GM18870 (cell line): ENCODE measurements at regions not wholly inside any gene's neighbourhood (a gene's known extent, or its start where the extent isn't known, plus 50 kb on each side); places are given as distances from the start of the nearest gene placed in this dataset.

Experiments used
- ATAC-seq: cut with Tn5 transposase; IDR thresholded peaks from one replicate; pipeline ENCODE4 v1.9.1; 2021; ENCODE audit warnings: moderate library complexity; ENCODE audit not compliant: unreplicated experiment

DNA sequence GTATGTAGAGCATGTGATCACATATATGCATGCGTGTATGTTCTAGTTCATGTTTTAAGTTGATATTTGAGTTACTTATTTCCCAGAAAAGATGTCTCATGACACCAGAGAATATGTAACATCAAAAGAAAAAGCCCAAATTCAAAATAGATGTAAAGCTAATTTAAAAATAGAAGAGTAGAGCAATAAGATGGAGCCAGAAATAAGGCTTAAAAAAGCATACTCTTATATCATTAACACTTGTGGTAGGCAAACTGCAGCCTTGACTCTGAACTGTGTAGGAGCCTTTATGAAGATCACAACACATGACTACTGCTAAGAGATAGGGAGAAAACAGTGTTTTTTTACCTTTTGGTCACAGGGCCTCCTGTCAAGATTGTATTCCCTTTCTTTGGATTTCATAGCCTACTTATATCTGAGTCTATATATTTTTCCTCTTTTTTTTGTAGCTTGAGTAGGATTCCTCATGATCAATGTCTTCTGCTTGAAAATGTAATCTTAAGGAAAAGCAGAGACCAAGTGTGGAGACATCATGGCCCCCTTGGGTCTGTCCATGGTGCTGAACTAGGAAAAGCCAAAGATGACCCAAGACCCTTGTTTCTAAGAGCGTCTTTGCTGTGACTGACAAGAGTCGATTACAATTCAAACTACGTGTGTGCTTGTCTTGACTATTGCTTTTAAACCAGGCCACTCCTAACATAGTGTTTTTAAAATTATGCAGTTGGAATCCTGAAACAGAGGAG is 390.4 kb downstream of the SHISA9 start:
- ATAC-seq: no peak

DNA sequence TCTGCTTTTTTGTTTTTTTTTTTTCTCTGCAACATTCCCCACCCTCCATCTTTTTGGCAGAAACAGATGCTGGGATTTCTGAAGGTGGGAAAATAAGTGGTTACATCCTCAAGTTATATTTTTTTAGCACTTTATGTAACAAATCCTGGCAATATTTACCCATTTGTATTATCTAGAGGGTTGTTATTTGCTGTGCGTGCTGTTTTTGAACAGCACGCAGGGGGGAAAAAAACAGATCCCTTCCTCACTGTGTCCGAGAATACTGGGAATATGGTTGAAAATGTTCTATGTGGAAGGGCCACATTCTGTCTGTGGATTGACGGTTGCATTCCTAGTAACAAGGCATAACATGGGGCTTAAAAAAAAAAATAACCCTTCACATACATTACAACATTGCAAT is 394.8 kb downstream of the SHISA9 start:
- no peak for ATAC-seq

DNA sequence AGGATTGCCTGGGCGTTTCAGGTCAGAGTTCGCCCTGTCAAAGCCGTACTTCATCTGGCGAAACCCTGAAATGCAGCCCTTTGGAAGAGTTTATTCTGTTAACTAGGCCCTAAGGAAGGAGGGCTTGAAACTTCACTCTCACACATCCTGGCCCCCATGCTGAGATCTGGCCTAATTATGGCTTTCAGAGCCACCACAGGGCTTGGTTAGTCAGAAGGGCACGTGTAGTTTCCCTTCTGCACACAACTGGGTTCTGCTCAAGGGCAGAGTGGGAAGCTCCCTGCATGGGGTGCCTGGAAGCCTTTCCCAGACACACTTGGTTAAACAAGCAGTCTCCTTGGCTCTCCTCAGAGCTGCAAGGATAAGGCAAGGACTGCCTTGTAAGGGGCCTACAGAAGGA is 397.3 kb downstream of the SHISA9 start:
- ATAC-seq: no peak

DNA sequence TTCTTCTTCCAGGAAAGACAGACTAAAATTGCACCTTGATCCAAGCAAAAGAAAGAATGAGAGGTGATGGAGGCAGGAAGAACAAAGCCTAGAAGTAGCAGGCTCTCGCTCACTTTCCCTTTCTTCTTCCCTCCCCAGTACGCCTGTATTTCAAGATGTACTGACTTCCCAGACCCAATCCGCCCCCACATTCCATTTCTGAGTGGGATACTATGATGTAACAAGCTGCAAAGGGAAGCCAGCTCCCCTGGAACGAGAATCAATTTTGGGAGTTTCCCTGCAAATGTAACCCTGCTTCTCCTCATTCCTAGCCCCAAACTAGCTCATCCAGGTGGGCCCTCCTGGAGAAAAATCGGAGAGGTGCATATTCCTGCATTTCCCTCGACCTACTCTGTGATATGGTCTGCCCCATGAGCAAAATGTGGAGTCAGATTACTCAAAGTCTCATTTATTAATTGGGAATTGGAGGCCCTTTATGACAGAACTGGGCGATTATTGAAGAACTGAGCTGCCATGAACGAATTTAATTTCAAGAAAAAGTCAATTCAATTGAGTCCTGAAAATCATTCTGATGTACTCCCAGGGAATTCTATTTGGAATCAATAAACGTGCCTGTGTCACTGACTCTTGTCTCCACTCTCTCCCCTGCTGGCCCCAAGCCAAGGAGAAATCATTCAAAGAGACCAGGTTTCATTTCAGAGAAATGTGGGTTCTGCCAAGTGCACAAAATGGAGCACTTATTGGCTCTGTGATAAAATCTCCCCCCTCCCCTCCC is 398.9 kb downstream of the SHISA9 start:
- ATAC-seq: no peak

DNA sequence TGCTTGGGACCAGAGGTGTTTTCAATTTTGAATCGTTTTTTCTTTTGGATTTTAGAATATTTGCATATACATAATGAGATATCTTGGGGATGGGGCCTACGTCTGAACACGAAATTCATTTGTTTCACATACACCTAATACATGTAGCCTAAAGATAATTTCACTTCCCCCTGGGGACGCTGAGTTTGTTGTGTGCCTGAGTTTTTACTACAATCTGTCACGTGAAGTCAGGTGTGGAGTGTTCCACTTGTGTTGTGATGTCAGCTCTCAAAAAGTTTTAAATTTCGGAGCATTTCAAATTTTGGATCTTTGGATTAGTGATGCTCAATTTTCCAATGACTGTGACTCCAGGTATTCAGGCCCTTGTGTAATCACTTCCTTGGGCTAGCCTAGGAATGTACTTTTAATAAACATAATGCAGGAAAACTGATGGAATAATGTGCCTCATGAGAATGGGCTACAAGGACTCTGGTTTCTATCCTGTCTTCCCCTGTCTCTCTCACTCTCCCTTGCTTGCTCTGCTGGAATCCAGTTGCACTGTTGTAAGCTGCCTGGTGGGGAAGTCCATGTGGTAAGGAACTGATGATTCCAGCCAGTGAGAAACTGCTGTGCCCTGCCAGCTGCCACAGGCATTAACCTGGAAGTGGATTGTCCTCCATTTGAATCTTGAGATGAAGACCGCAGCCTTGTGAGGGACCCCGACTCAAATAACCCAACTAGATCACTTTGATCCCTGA is 403.8 kb downstream of the SHISA9 start:
- no peak for ATAC-seq

DNA sequence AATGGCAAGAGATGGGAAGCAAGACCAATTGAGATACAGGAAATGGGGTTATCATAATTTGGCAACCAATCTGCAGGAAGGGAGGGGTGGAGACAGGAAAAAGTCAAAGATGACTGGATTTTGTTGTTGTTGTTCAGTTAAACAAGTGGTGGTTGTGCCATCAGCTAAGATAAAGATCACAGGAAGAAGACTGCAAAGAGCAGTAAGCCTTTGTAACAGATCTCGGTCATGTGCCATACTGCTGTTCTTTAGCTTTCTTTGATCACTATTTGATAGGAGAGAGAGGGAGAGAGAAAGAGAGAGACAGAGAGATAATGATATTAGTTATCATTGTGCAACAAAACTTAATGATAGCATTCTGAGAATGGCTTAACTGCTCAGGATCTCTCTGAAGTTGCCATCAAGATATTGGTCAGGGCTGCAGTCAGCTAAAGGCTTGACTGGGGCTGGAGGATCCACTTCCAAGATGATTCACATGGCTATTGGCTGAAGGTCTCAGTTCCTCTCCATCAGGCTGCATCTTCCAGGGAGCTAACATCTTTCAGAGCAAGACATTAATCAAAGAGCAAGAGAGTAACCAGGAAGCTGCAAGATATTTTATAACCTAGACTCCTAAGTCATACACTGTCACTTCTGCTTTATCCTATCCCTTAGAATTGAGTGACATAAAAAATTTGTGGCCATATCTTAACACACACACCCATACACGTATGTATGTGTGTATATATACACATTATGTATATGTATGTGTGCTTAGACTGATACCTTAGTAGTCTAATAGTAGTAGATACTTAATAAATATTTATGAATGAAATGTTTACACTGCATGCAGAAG is 405.0 kb downstream of the SHISA9 start:
- ATAC-seq: no peak

DNA sequence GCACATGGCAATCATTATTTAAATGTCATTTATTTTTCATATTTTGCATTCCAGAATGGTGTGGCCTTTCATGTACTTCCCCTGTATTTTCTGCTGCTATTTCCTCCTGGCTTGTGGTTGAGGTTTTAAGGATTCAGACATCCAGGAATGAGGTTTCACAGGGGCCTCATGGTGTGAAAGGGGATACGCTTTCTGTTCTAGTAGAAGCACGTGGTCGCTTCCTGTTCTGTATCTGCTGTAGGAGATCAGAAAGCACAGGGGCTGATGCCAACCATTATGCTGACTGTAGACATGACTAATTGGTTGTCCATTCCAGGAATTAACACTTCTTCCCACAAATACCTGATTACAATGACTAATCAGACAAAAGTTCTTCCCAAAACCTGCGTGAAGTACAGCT is 405.9 kb downstream of the SHISA9 start:
- no peak for ATAC-seq

DNA sequence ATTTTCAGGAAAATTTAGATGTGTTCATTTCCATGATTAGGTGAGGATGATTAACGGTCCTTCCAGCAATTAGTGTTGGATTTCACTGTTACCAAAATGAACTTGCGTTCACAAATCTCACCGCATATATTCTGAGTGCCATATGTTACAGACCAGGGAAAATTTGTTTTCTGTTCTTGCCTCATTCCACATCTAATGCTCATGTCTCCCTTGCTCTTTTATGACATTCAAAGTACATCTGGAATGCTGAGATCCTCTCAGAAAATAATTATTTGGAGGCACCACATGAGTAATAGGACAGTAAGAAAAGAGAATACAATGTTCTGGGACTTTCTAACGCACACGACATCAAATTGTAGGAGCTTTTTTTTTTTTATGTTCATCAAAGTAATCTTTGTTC is 406.5 kb downstream of the SHISA9 start:
- no peak for ATAC-seq

DNA sequence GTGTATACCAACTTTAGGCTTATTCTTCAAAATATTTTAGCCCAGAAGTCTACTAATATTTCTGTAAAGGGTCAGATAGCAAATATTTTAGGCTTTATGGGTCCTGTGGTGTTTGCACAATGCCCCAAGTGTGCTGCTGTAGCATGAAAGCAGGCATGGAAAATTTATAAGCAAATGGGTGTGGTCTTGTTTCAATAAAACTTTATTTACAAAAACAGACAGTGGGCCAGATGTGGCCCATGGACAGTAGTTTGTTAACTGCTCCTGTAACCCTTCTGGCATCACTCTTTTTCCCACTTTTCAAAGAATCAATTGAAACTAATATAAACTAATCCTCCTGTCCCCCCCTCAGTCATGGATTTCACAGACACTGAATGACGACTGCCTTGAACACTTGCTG is 410.7 kb downstream of the SHISA9 start:
- no peak for ATAC-seq

DNA sequence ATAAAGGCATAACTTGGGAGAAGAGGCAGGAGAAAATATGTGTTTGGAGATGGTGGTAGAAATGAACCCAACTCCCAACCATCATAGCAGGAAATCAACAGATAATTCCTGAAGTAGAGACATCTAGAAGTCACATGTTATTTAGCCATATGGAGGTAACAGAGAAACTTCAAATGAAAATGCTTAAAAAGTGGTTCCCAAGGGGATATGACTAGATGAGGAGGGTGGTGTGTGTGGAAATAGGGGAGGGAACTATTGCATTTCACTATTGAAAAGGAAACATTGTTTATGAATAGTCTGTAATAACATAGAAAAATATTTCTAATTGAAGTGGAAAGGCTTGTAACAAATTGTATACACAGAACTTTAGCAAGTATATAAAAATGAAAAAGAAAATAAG is 412.0 kb downstream of the SHISA9 start:
- ATAC-seq: no peak

DNA sequence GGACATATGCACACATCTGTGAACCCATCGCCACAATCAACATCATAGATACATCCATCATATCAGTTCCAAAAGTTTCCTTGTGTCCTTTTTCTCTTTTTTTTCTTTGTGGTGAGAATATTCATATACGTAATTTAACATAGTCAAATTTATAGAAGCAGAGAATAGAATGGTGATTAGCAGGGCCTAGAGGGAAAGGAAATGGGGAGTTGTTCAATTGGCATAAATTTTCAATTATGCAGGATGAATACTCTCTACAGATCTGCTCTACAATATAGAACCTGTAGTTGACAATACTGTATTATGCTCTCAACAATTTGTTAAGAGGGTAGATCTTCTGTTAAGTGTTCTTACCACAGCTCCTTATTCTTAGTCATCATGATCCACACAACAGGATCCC is 413.2 kb downstream of the SHISA9 start:
- no peak for ATAC-seq

DNA sequence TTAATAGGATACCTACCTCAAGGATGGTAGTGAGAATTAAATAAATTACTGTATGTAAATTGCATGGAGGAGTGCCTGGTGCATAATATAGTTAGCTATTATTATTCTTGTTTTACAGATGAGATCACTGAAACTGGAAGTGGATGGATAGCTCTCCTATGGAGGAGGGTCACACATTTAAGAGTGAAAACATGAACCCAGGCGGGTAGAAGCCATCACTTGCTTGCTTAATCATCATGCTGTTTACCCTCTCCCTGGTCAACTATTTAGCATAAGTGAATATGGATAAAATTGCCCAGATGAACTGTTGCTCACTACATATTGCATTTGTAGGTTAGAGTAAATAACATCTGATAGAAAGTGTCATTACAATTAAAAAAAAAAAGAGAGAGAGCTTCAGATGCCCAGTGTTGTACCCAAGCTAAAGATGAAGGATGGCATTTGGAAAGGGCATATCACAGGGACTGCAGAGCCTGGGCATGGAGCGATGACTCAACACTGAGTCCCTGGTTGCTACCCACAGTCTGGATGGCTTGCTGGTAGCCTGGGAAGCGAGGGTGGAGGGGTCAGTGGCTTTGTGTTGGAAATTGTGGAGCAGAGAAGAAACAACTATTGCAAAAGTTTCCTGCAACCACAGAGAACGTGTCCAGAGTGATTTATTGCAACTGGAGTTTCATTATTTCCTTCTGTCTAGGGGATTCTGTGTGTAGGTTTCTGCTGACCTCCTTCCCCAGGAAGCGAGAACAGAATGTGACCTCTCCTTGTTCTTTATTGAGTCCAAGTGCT is 414.4 kb downstream of the SHISA9 start:
- ATAC-seq: no peak

DNA sequence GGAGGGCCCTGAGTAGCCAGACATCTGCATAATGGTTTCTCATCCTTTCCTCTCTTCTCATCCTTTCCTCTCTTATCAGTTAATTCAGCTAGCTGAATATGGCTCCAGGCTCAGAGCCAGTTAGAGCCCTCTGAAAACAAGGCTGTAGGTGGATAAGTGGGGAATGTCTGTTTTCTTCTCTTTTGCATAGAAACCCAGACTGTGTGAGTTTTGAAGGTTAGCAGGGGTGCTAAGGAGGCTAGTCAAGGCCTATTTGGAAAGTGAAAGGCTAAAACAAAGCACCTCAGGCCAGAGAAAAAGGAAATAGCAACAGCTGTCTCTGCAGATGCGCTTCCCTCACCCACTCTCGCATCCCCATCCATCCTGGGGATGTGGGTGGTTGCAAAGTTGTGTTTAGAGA is 420.9 kb downstream of the SHISA9 start:
- no peak for ATAC-seq

DNA sequence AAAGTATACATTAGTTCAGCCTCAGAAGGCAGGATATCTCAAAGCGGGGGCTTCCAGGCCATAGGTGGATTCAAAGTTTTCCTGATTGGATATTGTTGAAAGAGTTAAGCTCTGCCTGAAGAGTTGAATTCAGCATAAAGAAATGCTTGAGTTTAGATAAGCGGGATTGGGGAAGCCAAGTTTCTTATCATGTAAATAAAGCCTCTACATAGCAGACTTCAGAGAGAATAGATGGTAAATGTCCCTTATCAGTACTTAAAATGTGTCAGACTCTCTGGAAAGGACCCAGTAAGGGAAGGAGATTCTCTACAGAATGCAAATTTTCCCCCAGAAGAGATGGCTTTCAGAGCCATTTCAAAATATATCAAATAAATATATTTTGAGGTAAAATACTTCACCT is 423.5 kb downstream of the SHISA9 start:
- ATAC-seq: no peak

DNA sequence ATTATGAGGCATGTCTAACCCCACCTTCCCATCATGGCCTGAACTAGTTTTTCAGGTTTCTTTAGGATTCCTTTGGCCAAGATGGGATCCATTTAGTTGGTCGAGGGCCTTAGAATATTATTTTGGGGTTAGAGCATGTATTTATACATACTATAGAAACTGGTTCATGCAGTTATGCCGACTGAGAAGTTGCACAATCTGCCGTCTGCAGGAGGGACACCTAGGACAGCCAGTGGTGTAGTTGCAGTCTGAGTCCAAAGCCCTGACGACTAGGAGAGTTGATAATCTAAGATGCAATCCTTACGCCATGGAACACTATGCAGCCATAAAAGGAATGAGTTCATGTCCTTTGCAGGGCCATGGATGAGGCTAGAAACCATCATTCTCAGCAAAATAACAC is 424.0 kb downstream of the SHISA9 start:
- no peak for ATAC-seq

DNA sequence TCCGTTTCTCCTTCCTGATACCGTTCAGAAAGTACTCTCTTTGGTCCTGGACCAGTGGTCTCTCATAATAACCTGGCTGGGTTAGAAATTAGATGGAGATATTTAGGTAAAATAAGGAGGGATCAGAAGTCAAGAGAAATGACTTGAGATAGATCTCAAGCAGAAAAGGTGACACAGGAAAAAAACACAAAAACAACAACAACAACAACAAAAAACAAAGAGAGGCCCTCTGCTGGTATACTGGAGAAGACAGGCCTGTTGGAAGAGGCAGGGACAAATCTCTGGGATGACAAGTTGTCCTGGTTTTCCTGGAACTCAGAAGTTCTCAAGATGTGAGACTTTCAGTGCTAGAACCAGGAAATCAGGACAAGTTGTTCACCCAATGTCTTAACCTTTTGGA is 430.5 kb downstream of the SHISA9 start:
- no peak for ATAC-seq

DNA sequence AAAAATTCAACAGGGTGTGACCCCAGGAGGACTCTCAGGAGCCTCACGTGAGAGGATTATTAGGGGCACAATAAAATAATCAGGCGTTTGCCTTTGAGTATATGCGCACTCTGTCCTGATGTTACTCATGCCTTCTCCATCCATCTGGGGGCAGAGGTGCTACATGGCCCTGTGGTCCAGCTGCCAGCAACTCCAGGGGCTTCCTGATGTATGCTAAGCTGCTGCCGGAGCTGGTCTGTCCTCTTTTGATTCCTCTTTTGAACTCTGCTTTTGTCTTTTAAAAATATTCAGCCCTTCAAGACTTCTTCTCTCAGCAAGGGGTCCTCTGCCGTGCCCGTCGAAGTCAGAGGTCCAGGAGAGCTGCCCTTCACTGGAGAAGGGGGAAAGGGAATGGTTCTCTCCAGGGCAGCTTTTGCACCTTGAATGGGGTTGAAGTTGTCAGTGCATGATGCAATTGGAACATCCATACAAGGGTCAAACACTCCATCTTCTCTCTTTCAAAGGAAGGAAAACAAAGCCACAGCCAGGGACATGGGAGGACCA is 431.4 kb downstream of the SHISA9 start:
- no peak for ATAC-seq

DNA sequence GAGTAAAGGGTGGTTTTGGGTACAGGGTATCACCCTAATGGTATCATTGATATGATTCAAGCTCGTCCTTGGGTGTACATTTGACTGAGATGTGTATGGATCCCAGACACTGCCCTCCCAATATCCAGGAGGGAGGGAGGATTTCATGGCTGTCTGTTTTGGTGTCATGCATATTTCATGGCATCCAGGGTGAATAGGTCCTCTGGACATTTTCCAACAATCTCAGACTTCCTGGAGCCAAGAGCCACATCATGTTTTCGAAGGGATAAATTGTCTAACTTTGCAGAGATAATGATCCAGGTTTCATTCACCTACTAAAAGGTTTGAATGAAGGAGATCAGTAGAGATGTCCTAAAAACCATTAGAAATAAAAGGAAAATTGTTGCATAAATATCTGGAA is 431.9 kb downstream of the SHISA9 start:
- no peak for ATAC-seq

DNA sequence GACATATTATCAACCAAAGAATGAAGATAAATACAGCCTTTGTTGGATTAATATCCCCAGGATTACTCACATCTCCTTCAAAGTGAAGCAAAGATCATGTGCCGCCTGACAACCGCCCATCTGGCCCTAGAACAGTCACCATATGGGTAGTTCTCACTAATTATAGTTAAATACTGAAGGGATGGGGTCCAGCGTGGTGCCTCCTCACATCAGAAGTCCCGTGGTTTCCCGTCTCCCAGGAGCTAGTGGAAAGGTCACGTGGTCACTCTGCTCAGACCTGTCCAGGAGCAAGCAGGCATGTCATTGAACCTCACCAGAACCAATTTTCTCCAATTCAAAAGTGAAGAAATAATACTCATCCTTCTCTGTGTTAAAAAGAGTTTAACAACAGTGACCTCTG is 434.5 kb downstream of the SHISA9 start:
- ATAC-seq: no peak

DNA sequence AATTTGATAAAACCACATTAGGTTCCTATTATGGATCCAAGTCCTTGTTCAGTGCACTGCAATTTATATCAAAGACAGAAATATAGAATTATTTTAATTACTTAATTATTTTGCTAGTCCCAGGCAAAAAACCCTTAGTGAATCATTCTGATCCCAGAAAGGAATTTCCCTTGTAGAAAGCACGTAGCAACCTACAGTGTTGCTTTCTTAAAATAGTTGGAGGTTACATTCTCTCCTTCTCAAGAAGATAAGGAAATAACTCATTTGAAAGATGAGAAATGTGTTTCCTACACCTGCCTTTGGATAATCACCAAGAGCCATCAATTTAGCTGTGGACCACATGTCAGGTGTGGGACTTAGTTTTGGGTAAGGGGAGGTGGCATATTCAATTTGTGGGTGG is 434.9 kb downstream of the SHISA9 start:
- no peak for ATAC-seq
